H1 (cell line): ENCODE measurements at regions not wholly inside any gene's neighbourhood (a gene's known extent, or its start where the extent isn't known, plus 50 kb on each side); places are given as distances from the start of the nearest gene placed in this dataset.

ENCODE experiments used
- CEBPB ChIP-seq: IDR thresholded peaks from 2 replicates; pipeline ENCODE4 v1.6.1; 2012; ENCODE audit warnings: low read depth, low read length
- KDM1A ChIP-seq: fragments of 200-600, 300-600 bp; sonication (generic); IDR thresholded peaks from 2 replicates; pipeline ENCODE4 v1.7.1; 2016; ENCODE audit warnings: mild to moderate bottlenecking, low read length, borderline replicate concordance
- RBBP5 ChIP-seq: IDR thresholded peaks from 2 replicates; pipeline ENCODE4 v1.7.1; 2012; ENCODE audit warnings: low read depth, mild to moderate bottlenecking, inconsistent platforms, low read length, moderate library complexity, borderline replicate concordance
- TF ChIP-seq, protein P1 (sequence below): IDR thresholded peaks from 2 replicates; pipeline ENCODE4 v1.6.1; 2011; ENCODE audit warnings: low read depth, mild to moderate bottlenecking, low read length; ENCODE audit not compliant: insufficient read depth

DNA sequence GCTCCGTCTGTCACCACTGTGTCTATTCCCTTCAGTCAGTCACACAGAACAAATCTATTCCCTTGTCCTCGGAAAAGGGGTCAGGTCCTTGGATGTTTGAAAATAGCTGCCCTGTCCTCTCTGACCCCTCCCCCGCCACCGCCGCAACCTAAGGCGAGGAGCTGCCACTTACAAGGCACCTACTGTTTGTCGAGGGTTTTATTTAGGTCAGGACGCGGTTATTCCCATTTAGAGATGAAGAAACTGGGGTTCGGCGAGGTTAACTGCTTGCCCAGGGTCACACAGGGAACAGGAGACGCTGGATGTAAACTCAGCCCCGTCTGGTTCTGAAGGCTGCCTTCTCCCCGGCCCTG is 1468.1 kb downstream of the BRD1 start (continued):
- TF ChIP-seq, protein P1, sequence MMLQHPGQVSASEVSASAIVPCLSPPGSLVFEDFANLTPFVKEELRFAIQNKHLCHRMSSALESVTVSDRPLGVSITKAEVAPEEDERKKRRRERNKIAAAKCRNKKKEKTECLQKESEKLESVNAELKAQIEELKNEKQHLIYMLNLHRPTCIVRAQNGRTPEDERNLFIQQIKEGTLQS = no peak
- TF ChIP-seq KDM1A (no peak), RBBP5 (no peak), CEBPB (no peak)
